Esophagus squamous epithelium (tissue), 4 donors: ENCODE measurements at regions not wholly inside any gene's neighbourhood (a gene's known extent, or its start where the extent isn't known, plus 50 kb on each side); places are given as distances from the start of the nearest gene placed in this dataset.
"Not testable (repeated sequence)": the region's sequence is repeated elsewhere in the genome, so short reads cannot be mapped to it uniquely, and the experiment has no call there.

Experiments used
- POLR2A ChIP-seq, 4 donors: fragments of 450-650 bp; IDR thresholded peaks; one replicate each; pipeline ENCODE4 v1.6.1; 2017; ENCODE audit warnings: antibody characterized with exemption in 4 of 4, mild to moderate bottlenecking in 4 of 4, moderate library complexity in 3 of 4
- TF ChIP-seq, protein P1 (sequence below), 6 experiments: fragments of 450-650 bp in 4 of 6; fragments of 200-600 bp in 2 of 6; sonication (generic) in 2 of 6; IDR thresholded peaks; one replicate each; pipeline ENCODE4 v1.5.1; 2016 to 2019; ENCODE audit warnings: antibody characterized with exemption in 6 of 6, mild to moderate bottlenecking in 4 of 6, moderate library complexity in 4 of 6

- TF ChIP-seq, protein P1, sequence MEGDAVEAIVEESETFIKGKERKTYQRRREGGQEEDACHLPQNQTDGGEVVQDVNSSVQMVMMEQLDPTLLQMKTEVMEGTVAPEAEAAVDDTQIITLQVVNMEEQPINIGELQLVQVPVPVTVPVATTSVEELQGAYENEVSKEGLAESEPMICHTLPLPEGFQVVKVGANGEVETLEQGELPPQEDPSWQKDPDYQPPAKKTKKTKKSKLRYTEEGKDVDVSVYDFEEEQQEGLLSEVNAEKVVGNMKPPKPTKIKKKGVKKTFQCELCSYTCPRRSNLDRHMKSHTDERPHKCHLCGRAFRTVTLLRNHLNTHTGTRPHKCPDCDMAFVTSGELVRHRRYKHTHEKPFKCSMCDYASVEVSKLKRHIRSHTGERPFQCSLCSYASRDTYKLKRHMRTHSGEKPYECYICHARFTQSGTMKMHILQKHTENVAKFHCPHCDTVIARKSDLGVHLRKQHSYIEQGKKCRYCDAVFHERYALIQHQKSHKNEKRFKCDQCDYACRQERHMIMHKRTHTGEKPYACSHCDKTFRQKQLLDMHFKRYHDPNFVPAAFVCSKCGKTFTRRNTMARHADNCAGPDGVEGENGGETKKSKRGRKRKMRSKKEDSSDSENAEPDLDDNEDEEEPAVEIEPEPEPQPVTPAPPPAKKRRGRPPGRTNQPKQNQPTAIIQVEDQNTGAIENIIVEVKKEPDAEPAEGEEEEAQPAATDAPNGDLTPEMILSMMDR (IDR thresholded peaks at IDR 0.05): not testable (repeated sequence)
- TF ChIP-seq POLR2A (IDR thresholded peaks at IDR 0.05): not testable (repeated sequence)
Observed at GRCh38 chr10:46645110-46645509, 66.2 kb downstream of the SYT15 start.
